ACHN (cell line): ENCODE measurements at regions not wholly inside any gene's neighbourhood (a gene's known extent, or its start where the extent isn't known, plus 50 kb on each side); places are given as distances from the start of the nearest gene placed in this dataset.
"Not testable (repeated sequence)": the region's sequence is repeated elsewhere in the genome, so short reads cannot be mapped to it uniquely, and the experiment has no call there.

Source experiments
- DNase-seq: peaks from one replicate; pipeline ENCODE4 v3.0.0-alpha.2; 2015
- in situ Hi-C: cut with HindIII; loops from 2 replicates; pipeline ENCODE4 v1.10.0; 2017; ENCODE audit warnings: low sequenced_read_pairs, low pct_ligation_motif_present, low pct_unique_long_range_greater_than_20kb

DNA sequence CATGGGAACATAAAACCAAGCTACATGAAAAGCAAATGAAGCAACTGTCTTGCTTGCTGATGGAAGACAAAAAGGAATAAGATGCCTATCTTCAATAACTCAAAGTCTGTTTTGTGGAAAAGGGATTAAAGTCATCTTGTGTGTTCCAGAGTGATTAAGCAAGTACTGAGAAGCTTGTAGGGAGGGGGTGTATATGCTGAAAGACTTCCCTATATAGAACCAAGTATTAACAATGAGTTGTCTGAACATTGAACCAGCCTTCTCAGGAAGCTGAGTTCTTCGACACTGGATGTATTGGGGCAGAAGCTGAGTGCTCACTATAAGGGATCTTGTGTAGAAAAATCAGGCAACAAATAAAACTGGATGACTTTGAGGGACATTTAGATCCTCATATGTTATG, 451.8 kb downstream of the CD83 start:
- DNase-seq, result no peak
- in situ Hi-C loops, result no loop called here

DNA sequence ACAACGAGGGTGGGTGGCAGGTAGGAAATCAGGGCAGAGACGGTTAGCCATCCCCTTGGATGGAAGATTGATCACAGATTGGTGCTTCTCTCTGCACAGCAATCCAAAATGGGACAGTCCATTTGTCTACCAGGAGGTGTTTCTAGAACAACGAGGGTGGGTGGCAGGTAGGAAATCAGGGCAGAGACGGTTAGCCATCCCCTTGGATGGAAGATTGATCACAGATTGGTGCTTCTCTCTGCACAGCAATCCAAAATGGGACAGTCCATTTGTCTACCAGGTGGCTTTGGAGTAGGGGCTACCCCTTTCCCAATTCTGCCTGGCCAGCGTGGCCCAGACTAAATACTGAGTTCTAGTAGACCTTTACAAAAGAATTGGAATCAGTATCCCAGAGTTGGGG, 452.3 kb downstream of the CD83 start:
- in situ Hi-C loops, DNase-seq: not testable (repeated sequence)

DNA sequence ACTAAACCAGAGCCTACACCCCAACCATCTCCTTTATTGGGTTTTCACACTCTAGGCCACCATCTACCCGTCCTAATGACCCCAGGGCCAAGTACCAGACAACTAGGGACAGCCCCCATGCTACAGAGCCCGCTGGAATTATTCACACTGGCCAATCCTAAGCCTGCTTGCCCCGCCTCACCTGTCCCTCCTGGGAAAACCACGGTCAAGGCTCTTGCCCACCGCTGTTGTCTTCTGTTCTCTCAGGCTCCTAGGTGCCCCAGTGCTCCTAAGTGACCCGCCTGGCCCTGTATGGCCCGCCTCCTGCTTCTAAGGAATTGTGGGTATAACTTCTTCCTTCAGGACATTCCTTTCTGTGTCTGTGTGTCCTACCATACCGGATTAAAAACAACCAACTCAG, 453.4 kb downstream of the CD83 start:
- no peak for DNase-seq
- in situ Hi-C loops, result no loop called here

DNA sequence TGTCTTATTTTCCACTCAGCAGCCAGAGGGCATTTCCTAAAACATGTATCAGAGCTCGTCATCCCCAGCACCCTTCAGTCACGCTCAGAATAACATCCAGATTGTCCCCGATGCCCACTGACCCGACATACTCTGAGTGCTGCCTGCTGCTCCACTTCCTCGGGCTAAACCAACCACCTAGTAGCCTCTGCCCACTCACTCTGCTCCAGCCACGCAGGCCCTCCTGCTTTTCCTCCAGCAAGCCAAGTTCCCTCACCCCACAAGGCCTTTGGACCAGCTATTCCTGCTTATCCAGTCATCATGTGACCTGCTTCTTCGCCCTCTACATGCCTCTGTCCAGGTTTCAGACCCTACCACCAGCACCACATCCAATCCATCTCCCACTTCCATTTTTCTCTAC, 454.2 kb downstream of the CD83 start:
- in situ Hi-C loops, result no loop called here
- DNase-seq, result no peak

DNA sequence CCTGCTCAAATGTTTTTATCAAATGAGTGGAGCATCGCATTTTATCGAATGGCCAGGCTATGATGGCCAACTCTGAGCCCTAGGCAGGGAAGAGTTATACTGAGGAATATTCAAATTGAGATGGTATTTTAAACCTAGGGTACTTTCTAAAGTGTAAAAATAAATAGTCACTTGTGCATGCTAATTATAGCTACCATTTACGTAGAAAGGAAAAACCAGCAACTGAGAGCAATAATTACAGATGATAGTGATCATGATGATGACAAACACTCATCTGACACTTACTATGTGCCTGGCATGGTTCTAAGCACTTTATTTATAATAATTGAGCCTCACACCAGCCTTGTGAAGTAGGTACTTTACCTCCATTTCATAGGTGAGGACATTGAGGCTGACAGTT, 455.7 kb downstream of the CD83 start:
- in situ Hi-C loops, result no loop called here
- DNase-seq, result no peak

DNA sequence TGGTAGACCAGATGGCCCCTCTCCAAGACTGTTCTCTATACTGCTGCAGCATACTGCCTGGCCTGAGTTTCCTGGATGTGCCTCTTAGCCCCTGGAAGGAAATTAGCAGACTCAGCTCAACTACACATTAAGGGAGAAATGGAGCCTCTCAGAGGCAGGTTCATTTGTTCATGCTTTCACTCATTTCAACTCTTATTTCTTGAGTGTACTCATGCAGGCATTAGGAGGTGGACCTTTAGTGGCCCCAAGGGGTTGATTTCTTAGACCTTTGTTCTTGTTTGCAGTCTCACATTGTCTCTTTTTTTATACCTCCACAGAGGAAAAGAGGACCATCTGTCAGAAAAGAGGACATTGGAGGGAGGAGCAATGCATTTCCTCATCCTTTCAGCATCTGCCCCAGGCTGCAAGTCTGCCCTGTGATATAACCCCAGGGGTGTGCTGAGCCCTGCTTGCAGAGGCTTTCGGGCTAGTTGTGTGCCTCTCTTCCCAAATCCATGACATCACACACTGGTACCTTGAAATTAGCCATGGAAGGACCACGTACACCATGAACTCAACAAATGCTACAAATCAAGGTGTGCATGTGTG, 456.2 kb downstream of the CD83 start:
- in situ Hi-C loops, result no loop called here
- no peak for DNase-seq

DNA sequence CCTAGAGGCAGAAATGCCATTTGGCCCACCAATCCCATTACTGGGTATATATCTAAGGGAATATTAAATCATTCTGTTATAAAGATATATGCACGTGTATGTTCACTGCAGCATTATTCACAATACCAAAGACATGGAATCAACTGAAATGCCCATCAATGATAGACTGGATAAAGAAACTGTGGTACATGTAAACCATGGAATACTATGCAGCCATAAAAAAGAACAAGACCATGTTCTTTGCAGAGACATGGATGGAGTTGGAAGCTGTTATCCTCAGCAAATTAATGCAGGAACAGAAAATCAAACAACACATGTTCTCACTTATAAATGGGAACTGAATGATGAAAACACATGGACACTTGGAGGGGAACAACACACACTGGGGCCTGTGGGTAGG, 458.4 kb downstream of the CD83 start:
- DNase-seq, result no peak
- in situ Hi-C loops, result no loop called here

DNA sequence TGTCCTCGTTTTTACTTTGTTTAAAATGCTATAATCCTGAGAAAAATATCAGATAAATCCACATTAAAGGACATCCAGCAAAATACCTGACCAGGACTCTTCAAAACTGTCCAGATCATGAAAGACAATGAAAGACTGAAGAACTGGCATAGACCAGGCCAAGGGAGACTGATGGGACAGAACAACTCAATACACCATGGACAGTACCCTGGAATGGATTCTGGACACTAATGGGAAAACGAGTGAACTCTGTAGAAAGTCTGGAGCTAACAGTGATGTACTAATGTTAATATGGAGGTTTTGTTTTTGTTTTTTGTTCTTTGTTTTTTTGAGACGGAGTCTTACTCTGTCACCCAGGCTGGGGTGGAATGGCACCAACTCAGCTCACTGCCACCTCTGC, 461.4 kb downstream of the CD83 start:
- no peak for DNase-seq

DNA sequence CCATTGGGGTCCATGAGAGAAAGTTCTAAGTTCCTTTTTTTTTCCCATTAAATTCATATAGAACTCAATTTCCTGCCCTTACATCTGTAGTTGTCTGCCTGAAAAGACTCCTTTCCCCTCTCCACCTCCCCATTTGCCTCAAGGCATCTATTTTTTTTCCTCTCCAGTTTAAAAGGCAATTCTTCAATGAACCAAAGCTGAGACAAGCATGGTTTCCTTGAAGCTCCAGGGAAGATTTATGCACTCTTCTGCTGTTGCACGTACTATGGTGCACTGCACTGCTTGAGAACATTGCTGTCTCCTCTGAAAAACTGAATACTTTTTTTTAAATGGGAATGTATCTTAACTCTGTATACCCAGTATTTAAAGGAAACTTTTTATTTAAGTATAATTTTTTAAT, 465.2 kb downstream of the CD83 start:
- DNase-seq, result no peak
- in situ Hi-C loops, result no loop called here

More for the DNA sequence above, 461.4 kb downstream of the CD83 start:
- in situ Hi-C loops, result no loop called here

DNA sequence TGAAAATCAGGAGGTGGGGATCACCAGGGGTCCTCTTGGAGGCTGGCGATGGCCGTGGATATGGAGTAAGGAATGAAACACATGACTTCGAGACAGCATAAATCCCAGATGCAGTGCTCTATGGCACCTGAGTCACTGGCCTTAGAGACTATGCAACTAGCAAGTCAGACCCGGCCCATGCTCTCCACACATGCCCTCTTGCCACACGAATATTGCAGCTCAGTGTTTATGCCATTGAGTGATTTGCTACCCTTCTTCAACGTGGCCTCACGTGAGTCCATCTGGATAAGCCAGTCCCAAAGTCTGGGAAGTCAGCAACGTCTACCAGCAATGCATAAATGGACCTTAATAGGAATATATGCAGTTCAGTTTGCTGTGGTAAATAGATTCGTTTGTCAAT, 466.3 kb downstream of the CD83 start:
- in situ Hi-C loops, result no loop called here
- DNase-seq, result no peak

DNA sequence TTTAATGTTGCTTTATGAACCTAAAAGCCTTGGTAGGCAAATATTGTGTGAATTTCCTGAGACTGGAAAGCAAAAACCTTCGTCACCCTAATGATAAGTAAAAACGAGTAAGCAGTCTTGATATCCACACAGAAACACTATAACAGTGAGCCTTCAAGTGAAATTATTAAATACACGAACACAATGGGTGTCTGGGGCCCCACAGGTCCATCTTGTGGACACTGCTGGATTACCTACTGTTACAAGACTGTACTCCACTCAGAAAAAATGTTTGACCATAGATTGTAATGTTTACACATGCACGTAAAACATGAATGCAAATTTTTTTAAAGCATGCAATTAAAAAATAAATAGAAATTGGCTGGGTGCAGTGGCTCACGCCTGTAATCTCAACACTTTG, 466.9 kb downstream of the CD83 start:
- peak; percentile 2 for DNase-seq
- in situ Hi-C loops, result no loop called here

DNA sequence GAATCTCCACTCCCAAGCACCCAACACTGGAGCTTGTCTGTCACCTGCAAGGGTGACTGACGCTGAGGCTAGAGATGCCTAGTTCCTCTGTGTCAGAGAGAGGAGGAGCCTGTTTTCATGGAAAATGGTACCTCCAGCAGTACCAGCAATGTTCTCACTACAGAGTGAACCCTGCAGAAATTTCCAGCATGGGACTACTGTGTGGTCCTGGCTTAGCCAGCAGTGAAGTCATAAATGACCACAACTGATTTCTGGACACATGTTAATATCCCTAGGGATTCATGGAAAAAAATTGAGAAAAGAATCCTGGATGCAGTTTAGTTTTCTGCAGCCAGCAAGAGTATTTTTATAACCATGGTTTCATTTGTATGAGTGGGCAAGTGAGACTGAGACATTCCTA, 468.1 kb downstream of the CD83 start:
- DNase-seq, result no peak
- in situ Hi-C loops, result no loop called here

DNA sequence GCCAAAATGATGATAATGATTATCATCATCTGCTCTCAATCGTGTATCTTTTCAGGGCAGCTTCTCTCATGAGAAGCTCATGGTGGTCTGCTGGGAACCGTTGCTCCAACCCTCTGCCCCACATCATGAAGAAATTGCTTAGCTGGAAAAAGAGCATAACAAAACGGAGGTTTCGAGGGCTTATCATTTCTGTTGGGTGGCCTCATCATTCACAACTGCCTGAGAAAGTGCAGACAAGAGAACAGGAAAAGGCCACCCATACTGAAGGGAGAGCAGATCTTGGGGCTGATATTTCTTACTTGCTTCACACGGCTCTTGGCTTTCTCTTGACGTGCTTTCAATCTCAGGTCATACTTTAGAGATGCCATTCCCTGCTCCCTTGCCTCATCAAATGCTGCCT, 471.6 kb downstream of the CD83 start:
- in situ Hi-C loops, result no loop called here
- no peak for DNase-seq

DNA sequence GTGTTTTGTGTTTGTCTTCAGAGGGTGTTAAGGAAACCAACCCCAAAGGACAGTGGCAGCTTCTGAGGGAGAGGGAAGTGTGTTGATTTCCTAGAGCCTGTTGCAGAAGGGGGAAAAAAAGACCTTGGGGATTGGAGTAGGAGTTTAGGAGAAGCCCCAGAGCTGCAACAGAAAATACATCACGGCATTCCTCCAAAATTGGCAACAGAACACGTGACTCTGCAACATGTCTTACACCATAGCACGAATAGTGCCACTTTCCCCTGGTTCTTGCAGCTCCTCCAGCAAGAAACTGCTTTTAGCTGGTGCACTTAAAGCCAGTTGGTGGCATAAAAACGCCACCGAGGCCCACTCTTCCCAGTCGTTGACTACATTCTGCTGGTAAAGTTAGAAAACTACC, 473.0 kb downstream of the CD83 start:
- DNase-seq, result no peak
- in situ Hi-C loops, result no loop called here

DNA sequence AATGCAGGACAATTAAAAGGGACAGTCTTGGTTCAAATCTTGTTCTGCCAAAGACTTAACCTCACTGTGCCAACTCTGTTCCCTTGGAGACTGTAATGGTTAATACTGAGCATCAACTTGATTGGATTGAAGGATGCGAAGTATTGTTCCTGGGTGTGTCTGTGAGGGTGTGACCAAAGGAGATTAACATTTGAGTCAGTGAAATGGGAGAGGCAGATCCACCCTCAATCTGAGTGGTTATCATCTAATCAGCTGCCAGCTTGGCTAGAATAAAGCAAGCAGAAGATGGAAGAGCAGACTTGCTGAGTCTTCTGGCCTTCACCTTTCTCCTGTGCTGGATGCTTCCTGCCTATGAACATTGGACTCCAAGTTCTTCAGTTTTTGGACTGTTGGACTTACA, 474.4 kb downstream of the CD83 start:
- DNase-seq, result no peak
- in situ Hi-C loops, result no loop called here

DNA sequence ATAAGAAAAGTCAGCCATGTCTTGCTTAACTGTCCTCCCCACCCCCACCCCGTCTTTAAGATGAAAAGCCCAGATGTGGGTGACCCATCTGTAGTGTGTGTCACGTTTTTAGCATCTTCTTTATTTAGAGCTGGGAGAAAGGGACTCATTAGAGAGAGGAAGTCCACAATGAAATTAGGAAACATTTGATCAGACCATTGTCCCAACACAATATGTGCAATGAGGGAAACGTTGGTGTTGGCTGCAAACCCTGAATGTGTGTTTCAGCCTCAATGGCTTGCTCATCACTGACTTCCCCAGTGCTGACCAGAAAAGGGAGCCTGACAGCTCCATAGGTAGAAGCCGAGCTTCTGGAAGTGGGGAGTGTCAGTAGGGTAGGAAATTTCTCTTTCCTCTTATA, 475.7 kb downstream of the CD83 start:
- in situ Hi-C loops, result no loop called here
- no peak for DNase-seq

DNA sequence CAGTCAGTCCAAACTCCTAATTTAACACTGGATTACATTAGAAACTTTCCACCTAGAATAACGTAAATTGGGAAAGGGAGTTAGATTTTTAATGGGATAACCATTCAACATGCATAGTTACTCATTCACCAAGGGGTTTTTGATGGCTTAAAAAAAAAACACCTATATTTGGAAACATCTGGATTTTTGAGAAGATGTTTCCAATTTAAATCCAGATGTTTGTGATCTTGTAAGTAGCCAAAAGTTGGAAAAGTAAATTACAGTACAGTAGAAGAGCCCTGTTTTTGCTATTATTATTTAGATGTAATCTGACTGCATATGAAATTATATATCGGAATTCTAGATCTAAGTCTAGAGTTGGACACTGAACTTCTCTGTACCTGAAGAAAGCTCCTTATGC, 478.2 kb downstream of the CD83 start:
- no peak for DNase-seq
- in situ Hi-C loops, result no loop called here

DNA sequence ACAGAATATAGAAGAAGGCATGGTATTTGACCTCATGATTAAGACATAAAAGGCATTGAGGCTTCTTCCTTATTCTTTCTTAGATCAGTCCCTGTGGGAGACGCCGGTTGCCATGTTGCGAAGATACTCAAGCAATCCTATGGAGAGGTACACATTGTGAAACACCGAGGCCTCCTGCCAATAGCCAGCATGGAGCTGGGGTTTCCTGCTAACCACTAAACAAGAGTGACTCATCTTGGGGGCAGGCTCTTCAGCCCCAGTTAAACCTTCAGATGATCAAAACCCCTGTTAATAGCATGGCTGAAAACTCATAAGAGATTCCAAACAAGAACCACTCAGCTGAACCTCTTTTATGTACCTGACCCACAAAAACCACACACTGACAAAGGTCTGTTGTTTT, 478.8 kb downstream of the CD83 start:
- DNase-seq, result no peak
- in situ Hi-C loops, result no loop called here

DNA sequence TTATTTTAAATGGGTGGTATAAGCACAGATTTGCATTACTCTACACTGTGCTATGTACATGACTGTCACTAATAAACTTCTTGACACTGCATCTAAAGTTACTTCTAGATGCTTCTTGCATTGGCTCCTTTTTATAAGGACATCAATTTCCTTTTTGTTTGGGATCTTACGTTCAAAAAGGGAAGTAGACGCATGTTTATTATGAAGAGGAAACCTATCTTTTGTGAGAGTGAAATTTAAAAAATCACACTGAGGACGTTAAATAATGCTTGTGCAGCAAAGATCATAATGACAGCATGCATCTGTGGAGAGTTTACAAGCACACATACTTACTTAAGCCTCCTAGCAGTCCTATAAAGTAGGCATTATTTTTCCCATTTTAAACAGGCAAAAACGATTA, 479.5 kb downstream of the CD83 start:
- no peak for DNase-seq
- in situ Hi-C loops, result no loop called here

DNA sequence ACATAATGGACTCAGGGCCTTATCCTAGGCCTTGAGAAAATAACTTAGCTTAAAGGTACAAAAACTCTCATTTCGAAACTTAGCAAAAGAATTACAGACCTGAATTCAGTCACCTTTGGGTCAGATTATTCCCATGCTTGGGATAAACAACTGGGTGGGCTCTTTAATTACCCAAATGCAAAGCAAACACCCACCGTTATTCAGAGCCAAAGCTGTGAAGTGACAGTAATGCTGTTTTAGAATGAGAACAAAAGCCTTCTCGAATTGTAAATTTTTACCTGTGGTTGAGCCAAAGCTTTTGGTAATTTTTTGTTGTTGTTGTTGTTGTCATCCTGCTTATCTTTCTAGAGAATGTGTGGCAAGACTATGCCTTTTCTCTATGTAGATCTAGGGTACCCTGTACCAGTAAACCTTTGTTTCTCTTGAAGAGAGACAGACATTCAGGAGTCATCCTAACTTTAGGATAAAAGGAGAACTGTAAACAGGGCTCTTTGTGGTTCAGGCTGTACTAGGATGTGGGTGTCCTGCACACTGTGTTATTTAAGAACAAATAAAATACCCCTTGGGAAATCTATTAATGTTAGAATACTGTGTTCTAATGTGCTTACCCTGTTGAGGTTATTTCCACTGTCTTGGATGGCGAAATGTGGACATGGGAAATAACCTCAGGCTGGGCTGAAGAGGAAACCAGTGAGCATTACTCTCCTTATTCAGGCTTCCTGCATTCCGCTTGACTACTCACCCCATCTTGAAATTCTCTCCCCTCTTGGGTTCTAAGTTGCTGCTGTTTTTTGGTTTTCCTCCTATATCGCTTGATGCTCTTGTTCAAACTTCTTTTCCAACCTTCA, 480.7 kb downstream of the CD83 start:
- in situ Hi-C loops, result no loop called here
- DNase-seq, result no peak
